SU-DHL-6 (cell line): ENCODE measurements at regions not wholly inside any gene's neighbourhood (a gene's known extent, or its start where the extent isn't known, plus 50 kb on each side); places are given as distances from the start of the nearest gene placed in this dataset.

Source experiments
- H2AFZ ChIP-seq: fragments of 200-600 bp; sonication (generic); 2 replicates; pipeline ENCODE4 v1.6.1; 2014; ENCODE audit warnings: low read depth, mild to moderate bottlenecking, moderate library complexity, mixed read lengths, antibody characterized with exemption, low read length; ENCODE audit not compliant: severe bottlenecking
- H3F3A ChIP-seq: fragments of 200-600 bp; shearing (Covaris generic); 2 replicates; pipeline ENCODE4 v1.6.0; 2016; ENCODE audit warnings: antibody characterized with exemption, mild to moderate bottlenecking; ENCODE audit not compliant: insufficient read depth
- H3K27ac ChIP-seq: fragments of 200-600 bp; sonication (generic); 2 replicates; pipeline ENCODE4 v1.5.1; 2016; ENCODE audit warnings: low read depth, mild to moderate bottlenecking, low read length, moderate library complexity, mixed read lengths
- H3K27me3 ChIP-seq: fragments of 200-600 bp; sonication (generic), shearing (Covaris generic); 2 replicates; pipeline ENCODE4 v1.6.0; 2014; ENCODE audit warnings: mild to moderate bottlenecking, low read length
- H3K36me3 ChIP-seq: fragments of 200-600 bp; sonication (generic); 2 replicates; pipeline ENCODE4 v1.6.1; 2014; ENCODE audit warnings: mild to moderate bottlenecking, low read length, mixed read lengths
- H3K4me2 ChIP-seq: fragments of 300-600, 200-600 bp; shearing (Covaris generic), sonication (generic); 2 replicates; pipeline ENCODE4 v1.6.0; 2014; ENCODE audit warnings: low read length, low read depth, mild to moderate bottlenecking; ENCODE audit not compliant: poor library complexity, severe bottlenecking
- H3K4me3 ChIP-seq: fragments of 200-600 bp; sonication (generic); 2 replicates; pipeline ENCODE4 v1.5.1; 2014; ENCODE audit warnings: antibody characterized with exemption, low read length, mild to moderate bottlenecking, mixed read lengths; ENCODE audit not compliant: insufficient read depth, poor library complexity, severe bottlenecking
- H3K79me2 ChIP-seq: fragments of 200-600 bp; sonication (generic); 2 replicates; pipeline ENCODE4 v1.6.1; 2014; ENCODE audit warnings: mild to moderate bottlenecking, low read length, moderate library complexity; ENCODE audit not compliant: insufficient read depth
- H3K9ac ChIP-seq: fragments of 200-600 bp; sonication (generic); 2 replicates; pipeline ENCODE4 v1.7.0; 2014; ENCODE audit warnings: mild to moderate bottlenecking, low read length
- H3K9me2 ChIP-seq: fragments of 200-600 bp; sonication (generic); replicated peaks from 2 replicates; pipeline ENCODE4 v1.6.1; 2014; ENCODE audit warnings: low read length; ENCODE audit not compliant: insufficient read depth
- H3K9me3 ChIP-seq: fragments of 200-600 bp; sonication (generic); 2 replicates; pipeline ENCODE4 v1.6.1; 2014; ENCODE audit warnings: low read length, mixed read lengths; ENCODE audit not compliant: insufficient read depth
- H4K20me1 ChIP-seq: fragments of 200-600 bp; sonication (generic); 2 replicates; pipeline ENCODE4 v1.6.1; 2014; ENCODE audit warnings: low read depth, mild to moderate bottlenecking, antibody characterized with exemption, low read length, moderate library complexity, mixed read lengths
- CTCF ChIP-seq: fragments of 200-600 bp; sonication (generic); IDR thresholded peaks from one replicate; pipeline ENCODE4 v1.5.1; 2017; ENCODE audit warnings: antibody characterized with exemption, mild to moderate bottlenecking, low read length, moderate library complexity; ENCODE audit not compliant: insufficient read depth, poor library complexity, severe bottlenecking
- EZH2phosphoT487 ChIP-seq: fragments of 200-600 bp; sonication (generic), shearing (Covaris generic); conservative IDR thresholded peaks from 2 replicates; pipeline ENCODE4 v1.6.1; 2018; ENCODE audit warnings: mild to moderate bottlenecking, antibody characterized with exemption, low read length, moderate library complexity, mixed read lengths

- Histone ChIP-seq H3K79me2 (no peaks in the 10 kb centered on the region), H3K9me3 (no peaks in the 10 kb centered on the region), H3K9ac (no peak overlapping the region), H3K4me2 (no peak overlapping the region), H2AFZ (no peak overlapping the region), H3K4me3 (no peak overlapping the region), H4K20me1 (no peaks in the 10 kb centered on the region), H3K9me2 (no peaks in the 10 kb centered on the region), H3K27me3 (no peaks in the 10 kb centered on the region), H3F3A (no peaks in the 10 kb centered on the region), H3K27ac (no peak overlapping the region), H3K36me3 (no peaks in the 10 kb centered on the region)
- no peak for TF ChIP-seq EZH2phosphoT487
- no peak for TF ChIP-seq CTCF
Observed at GRCh38 chr9:108467161-108467560, 388.6 kb downstream of the ACTL7B start.

GRCh38 chr9:108466304-108466703, 389.5 kb downstream of the ACTL7B start:
- H3K27ac ChIP-seq: no peak overlapping the region
- no peaks in the 10 kb centered on the region for H3K9me2 ChIP-seq
- no peaks in the 10 kb centered on the region for H3F3A ChIP-seq
- TF ChIP-seq CTCF (no peak), EZH2phosphoT487 (no peak)
- H3K9ac ChIP-seq: no peak overlapping the region
- no peak overlapping the region for H3K4me2 ChIP-seq
- no peaks in the 10 kb centered on the region for H3K79me2 ChIP-seq
- H3K36me3 ChIP-seq: no peaks in the 10 kb centered on the region
- no peaks in the 10 kb centered on the region for H3K27me3 ChIP-seq
- H3K4me3 ChIP-seq: no peak overlapping the region
- H2AFZ ChIP-seq: no peak overlapping the region
- H4K20me1 ChIP-seq: no peaks in the 10 kb centered on the region
- no peaks in the 10 kb centered on the region for H3K9me3 ChIP-seq

DNA sequence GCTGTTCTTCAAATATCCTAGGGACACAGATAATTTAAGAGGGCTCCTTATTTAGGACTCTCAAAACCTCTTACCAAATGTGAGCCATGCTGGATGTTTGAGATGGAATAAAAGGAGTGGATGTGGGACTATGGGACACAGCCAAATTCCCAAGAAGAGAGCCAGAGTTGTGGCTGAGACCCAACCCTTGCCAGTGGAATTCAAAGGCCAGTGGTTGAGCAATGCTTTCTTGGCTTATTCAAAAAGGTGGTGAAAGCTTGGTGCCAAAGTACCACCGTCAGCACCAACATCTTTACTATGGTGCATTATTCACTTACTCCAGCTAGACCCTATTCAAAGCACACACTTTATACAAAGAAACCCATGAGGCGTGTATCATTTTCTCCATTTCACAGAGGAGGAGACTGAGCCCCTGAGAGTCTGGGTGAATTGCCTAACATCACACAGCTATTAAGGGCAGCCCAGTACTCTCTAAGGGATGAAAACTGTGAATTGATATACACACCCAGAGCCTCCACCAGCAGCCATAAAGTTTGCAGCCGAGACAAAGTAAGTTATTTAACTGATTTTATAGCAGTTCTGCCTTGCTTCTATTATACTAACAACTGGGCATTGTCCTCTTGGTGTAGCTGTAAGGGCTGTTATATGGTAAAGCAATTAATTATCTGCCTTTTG, 391.7 kb downstream of the ACTL7B start:
- no peaks in the 10 kb centered on the region for H3K79me2 ChIP-seq
- no peaks in the 10 kb centered on the region for H3K9me3 ChIP-seq
- no peak overlapping the region for H3K4me2 ChIP-seq
- H3K27ac ChIP-seq: no peak overlapping the region
- no peak overlapping the region for H2AFZ ChIP-seq
- H3K9me2 ChIP-seq: no peaks in the 10 kb centered on the region
- no peaks in the 10 kb centered on the region for H3K36me3 ChIP-seq
- H3K27me3 ChIP-seq: no peaks in the 10 kb centered on the region
- H3K4me3 ChIP-seq: no peak overlapping the region
- no peak overlapping the region for H3K9ac ChIP-seq
- no peaks in the 10 kb centered on the region for H4K20me1 ChIP-seq
- TF ChIP-seq EZH2phosphoT487 (no peak), CTCF (no peak)
- H3F3A ChIP-seq: no peaks in the 10 kb centered on the region
